ENCODE measurements at regions not wholly inside any gene's neighbourhood (a gene's known extent, or its start where the extent isn't known, plus 50 kb on each side); places are given as distances from the start of the nearest gene placed in this dataset.
"Not testable (repeated sequence)": the region's sequence is repeated elsewhere in the genome, so short reads cannot be mapped to it uniquely, and the experiment has no call there.

DNA sequence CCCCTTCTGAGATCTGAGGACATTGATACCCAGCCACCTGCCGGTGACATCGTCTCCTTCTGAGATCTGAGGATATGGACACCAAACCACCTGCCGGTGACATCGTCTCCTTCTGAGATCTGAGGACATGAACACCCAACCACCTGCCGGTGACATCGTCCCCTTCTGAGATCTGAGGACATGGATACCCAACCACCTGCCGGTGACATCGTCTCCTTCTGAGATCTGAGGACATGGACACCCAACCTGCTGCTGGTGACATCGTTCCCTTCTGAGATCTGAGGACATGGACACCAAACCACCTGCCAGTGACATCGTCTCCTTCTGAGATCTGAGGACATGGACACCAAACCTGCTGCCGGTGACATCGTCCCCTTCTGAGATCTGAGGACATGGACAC is 396.1 kb upstream of the TNRC6C start:
- not testable (repeated sequence) for DNase-seq

- DNase-seq: no peak
Measured at GRCh38 chr17:77563439-77564102, 394.9 kb upstream of the TNRC6C start.

GRCh38 chr17:77564278-77564920 is 394.1 kb upstream of the TNRC6C start:
- DNase-seq: no peak

- no peak for DNase-seq
Measured at GRCh38 chr17:77565166-77565565, 393.3 kb upstream of the TNRC6C start.

GRCh38 chr17:77566151-77566550 is 392.4 kb upstream of the TNRC6C start:
- DNase-seq: no peak

DNA sequence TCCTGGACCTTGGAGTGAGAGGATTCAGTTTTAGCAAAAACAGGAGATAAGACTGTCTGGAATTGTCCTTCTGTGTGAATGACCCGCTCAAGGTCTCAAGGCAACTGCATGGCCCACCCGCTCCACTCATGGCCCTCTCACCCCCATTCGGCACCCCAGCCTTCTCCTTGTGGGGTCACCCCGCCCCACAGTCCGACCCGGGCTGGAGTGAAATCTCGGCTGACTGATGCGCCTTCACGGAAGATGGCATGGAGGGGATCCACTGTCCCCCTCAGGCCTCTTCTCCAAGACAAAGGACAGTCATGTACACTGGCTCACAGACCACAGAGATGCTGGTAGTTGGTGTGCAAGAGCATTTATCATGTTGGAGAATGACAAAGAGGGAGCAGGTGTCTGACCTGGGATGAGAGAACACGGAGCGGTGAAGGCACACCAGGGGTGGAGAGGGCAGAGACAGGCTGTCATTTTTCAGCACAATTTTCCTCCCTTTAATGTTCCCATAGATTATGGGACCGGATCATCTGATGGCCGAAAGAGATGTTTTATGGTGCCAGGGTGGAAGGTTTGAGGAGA is 391.9 kb upstream of the TNRC6C start:
- DNase-seq: no peak

DNA sequence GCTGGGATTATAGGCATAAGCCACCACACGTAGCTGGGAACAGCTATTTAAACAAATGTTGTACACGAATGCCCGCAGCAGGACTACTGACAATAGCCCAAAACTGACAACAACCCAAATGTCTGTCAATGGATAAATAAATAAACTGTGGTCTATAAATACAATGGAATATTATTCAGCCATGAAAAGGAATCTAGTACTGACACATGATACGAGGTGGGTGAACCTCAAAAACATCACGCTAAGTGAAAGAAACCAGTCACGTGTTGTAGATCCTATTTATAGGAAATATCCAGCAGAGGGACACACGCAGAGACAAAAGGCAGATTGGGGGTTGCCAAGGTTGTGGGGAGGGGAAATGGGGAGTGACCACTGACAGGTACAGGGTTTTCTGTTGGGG is 390.0 kb upstream of the TNRC6C start:
- no peak for DNase-seq

GRCh38 chr17:77569846-77570564 is 388.5 kb upstream of the TNRC6C start:
- no peak for DNase-seq

- DNase-seq: no peak
Measured at GRCh38 chr17:77570565-77570898, 388.0 kb upstream of the TNRC6C start.

GRCh38 chr17:77571155-77571981 is 387.1 kb upstream of the TNRC6C start:
- peak; percentile 10 for DNase-seq

DNA sequence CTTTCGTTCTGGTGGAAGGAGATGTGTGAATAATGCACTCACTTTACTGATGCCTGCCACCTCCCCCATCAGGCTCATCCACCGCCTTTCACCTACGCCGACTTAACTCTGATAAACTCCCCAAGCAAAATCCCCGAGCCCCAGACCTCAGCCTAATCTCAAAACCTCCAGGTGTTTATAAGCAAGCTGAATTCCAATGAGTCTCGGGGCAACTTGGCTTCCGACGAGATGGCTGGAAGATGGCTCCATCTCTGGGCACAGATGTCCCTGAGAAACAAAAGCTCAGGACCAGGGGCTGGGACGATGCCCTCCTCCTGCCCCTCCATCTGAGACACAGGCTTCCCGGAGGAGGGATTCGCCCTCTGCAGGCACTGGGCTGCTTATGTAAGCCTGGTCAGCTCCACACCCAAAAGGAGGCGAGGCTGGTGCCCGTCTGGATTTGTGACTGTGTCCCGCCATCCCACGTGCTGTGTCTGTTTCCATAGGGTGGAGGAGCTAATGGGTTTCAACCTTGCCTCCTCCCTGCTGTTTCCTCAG is 386.4 kb upstream of the TNRC6C start:
- no peak for DNase-seq

- DNase-seq: no peak
Measured at GRCh38 chr17:77572851-77573250, 385.7 kb upstream of the TNRC6C start.

DNA sequence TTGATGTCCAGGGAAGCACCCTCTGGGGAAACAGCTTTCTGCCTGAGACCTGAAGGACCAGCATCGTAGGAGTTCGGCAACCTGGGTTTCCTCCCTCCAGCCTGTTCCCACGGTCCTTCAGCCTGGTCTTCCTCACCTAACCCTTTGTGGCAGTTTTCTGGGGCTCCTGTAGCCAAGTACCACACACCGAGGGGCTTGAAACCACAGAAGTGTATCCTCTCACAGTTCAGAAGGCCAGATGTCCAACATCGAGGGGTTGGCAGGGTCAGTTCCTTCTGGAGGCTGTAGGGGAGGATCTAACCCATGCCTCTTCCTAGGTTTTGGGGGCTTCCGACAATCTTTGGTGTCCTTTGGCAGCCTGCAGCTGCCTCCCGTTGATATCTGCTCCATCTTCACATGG is 381.0 kb upstream of the TNRC6C start:
- DNase-seq: no peak

DNA sequence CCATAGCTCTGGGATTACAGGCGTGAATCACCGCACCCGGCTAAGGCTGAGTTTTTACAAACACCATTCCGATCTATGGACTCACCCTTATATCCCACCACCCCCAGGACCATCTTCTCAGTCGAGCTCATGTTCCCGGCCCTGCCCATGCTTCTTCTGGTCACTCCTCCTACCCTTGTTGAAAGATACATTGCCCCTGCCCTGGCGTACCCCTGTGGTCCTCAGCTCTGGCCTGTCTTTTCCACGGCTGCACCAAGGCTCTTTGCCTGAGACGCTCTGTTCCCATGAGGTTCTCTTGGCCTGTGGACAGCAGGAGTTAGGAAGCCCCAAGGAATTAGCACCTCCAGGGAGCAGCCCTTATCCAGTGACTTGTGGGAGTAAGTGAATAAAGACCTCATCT is 379.4 kb upstream of the TNRC6C start:
- no peak for DNase-seq

DNA sequence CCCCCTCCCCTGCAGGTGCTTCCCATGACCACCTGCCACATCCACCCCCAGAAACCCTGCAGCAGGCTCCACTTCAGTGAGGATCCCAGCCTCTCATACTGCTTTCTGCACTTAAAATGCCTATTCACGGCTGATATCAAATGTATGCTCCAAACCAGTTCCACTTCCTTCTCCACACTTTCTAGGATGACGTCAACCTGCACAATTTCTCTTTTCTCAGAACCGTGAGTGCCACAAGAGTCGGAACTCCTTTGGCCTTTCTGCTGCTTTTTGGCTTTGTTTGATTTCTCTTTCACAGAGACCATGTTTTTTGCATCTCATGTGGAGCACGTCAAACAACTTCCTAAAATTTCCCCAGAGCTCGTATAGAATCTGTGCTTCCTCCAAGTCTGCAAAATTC is 378.8 kb upstream of the TNRC6C start:
- peak; percentile 15 for DNase-seq

- no peak for DNase-seq
Measured at GRCh38 chr17:77580531-77581270, 377.8 kb upstream of the TNRC6C start.

DNA sequence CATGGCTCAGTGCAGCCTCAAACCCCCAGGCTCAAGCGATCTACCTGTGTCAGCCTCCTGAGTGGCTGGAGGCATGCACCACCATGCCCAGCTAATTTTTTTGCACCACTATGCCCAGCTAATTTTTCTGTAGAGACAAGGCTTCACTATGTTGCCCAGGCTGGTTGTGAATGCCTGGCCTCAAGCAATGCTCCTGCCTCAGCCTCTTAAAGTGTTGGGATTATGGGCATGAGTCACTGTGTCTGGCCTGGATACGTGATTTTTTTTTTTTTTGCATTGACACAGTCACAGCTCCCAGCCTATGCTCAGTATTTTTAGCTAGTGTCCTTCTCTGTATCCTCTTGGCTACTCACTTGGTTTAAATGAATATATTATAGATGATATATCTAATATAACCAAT is 377.0 kb upstream of the TNRC6C start:
- DNase-seq: no peak

GRCh38 chr17:77585142-77585860 is 373.2 kb upstream of the TNRC6C start:
- no peak for DNase-seq

DNA sequence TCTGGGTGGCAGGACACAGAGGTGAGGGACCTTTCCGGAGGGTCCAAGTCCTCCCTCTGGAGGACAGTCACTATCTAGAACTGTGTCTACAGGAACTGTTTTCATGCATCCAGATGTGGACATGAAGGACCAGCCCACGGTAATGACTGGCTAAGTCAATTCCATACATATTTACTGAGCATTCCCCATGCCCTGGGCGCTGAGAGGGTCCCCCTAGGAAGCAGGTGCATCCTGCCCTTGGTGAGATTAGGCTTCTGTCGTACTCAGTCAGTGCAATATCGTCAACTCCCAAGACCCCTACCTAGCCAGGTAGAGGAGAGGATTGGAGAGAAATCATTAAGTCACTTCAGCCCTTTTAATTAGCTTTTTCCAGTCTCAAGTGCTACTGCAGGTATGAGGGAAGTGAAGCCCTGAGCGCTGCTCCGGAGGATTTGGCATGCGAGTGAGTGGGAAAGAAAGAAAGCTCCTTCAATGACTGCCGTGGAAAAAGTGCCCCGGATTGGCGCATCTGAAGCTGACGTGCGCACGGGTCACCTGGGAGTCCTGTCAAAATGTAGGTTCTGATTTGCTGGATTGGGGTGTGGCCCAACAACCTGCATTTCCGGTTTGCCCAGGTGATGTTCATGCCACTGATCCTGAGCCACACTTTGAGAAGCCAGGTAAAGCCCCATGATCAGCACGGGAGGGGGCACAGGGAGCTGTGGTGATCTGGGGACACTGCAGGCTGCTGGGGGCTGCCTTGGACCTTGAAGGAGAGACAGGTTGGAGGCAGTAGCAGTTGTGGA is 367.4 kb upstream of the TNRC6C start:
- DNase-seq: no peak

- DNase-seq: no peak
Measured at GRCh38 chr17:77592106-77592865, 366.2 kb upstream of the TNRC6C start.

All from CD4-positive, alpha-beta T cell treated with Interleukin-21 for 1 hour (primary cell).